22Rv1 (cell line): ENCODE measurements at regions not wholly inside any gene's neighbourhood (a gene's known extent, or its start where the extent isn't known, plus 50 kb on each side); places are given as distances from the start of the nearest gene placed in this dataset.

Source experiments
- CTCF ChIP-seq: fragments of 450-650 bp; IDR thresholded peaks from 2 replicates; pipeline ENCODE4 v1.5.1; 2017; ENCODE audit warnings: mild to moderate bottlenecking
- ZFX ChIP-seq: fragments of 450-650 bp; IDR thresholded peaks from 2 replicates; pipeline ENCODE4 v1.6.1; 2017; ENCODE audit warnings: antibody characterized with exemption, borderline replicate concordance

- TF ChIP-seq CTCF (no peak), ZFX (no peak)
Observed at GRCh38 chr4:55259294-55259693, 86.7 kb upstream of the SRD5A3 start.
